Fibroblast of the aortic adventitia (primary cell): ENCODE measurements at regions not wholly inside any gene's neighbourhood (a gene's known extent, or its start where the extent isn't known, plus 50 kb on each side); places are given as distances from the start of the nearest gene placed in this dataset.

Experiments used
- DNase-seq: peaks from one replicate; pipeline ENCODE4 v3.0.0-alpha.2; 2010; ENCODE audit warnings: low read depth
- H3K4me3 ChIP-seq: 2 replicates; pipeline ENCODE4 v1.5.1; 2011; ENCODE audit warnings: low read depth, mild to moderate bottlenecking, control low read depth, low read length, moderate library complexity
- TF ChIP-seq, protein P1 (sequence below): IDR thresholded peaks from 2 replicates; pipeline ENCODE4 v1.5.1; 2011; ENCODE audit warnings: mild to moderate bottlenecking, low read length, control low read depth, inconsistent platforms; ENCODE audit not compliant: insufficient read depth

DNA sequence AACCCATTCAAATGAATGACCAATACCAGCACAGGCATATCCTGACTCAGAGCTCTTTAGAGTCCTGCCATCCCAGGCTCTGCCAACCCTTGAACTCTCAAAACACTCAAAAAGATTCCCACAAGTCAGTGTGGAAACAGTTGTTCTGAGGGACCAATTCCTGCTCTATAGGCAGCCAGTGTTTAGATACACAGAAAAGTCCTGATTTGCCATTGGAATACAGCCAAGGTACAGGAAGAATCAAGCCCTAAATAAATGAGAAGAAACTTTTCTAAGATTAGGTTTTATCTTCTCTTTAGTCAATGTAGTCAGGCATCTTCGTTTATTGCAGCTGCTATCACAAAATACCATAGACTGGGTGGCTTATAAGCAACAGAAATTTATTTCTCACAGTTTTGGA, 626.8 kb upstream of the ARID1B start:
- no peak overlapping the region for H3K4me3 ChIP-seq
- TF ChIP-seq, protein P1, sequence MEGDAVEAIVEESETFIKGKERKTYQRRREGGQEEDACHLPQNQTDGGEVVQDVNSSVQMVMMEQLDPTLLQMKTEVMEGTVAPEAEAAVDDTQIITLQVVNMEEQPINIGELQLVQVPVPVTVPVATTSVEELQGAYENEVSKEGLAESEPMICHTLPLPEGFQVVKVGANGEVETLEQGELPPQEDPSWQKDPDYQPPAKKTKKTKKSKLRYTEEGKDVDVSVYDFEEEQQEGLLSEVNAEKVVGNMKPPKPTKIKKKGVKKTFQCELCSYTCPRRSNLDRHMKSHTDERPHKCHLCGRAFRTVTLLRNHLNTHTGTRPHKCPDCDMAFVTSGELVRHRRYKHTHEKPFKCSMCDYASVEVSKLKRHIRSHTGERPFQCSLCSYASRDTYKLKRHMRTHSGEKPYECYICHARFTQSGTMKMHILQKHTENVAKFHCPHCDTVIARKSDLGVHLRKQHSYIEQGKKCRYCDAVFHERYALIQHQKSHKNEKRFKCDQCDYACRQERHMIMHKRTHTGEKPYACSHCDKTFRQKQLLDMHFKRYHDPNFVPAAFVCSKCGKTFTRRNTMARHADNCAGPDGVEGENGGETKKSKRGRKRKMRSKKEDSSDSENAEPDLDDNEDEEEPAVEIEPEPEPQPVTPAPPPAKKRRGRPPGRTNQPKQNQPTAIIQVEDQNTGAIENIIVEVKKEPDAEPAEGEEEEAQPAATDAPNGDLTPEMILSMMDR: no peak
- DNase-seq: peak; percentile 17

DNA sequence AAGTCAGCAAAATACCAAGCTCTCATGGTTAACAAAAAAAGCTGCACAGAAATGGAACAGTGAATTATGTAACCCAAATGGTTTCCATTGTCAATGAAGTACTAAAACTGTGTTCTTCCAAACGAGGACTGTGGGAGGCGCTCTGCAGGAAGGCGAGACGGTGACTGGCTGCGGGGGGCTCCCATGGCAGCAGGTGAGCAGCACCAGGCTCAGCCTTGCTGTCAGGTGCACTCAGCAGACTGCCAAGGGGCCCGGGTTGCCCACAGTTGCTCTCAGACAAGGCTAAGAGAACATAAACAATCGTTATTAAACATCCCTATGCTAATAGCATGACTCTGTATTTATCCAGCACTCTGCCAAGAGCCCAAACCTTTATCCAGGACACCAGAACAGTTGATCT, 630.3 kb upstream of the ARID1B start:
- no peak for DNase-seq
- TF ChIP-seq, protein P1: no peak
- H3K4me3 ChIP-seq: no peak overlapping the region

DNA sequence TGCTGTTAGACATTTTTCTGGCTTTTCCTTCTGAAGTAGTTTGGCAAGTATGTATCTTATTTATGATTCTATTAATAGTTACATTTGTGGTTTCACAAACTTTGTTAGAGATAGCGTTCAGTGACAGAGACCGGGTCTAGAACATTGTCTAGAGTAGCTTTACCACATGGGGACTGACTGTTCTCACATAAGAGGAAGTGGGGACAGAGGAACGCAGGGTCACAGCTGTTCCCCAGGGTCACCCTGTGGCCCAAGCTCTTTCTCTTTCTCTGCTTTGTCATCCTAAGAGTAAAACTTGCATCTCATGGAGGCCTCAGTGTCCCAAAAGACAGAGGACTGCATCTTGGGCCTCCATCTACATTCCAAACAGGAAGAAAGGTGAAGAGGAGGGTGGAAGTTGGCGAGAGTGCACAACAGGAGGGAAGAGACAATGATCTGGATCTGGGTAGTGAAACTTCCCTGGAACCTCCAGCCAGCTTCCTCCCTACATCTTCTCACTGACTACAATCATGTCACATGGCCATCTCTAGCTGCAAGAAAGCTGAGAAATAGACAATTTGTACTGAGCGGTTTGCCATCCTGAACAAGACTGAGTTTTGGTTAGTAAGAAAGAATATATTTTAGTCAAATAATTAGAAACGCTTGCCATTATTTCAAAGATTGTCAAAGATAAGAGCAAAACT, 645.8 kb upstream of the ARID1B start:
- no peak for DNase-seq
- no peak overlapping the region for H3K4me3 ChIP-seq
- TF ChIP-seq, protein P1: no peak

DNA sequence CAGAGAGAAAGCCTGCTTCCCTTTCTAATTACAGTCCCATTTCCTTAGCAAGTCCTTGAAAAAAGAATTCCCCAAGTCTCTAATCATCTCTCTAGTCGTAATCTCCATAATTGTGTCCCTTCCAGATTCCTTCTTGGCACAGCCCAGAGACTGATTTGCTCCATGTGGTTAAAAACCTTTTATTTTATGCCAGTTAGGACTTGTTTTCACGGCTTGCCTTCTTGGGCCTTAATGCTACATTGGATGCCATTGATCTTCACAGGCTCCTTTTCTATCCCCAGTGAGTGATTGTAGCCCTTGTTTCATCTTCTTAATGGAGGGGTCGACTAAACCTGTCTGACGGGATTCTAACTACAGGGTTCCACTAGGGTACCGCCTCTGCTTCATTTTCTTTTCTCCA, 650.6 kb upstream of the ARID1B start:
- TF ChIP-seq, protein P1: no peak
- H3K4me3 ChIP-seq: no peak overlapping the region
- DNase-seq: no peak

DNA sequence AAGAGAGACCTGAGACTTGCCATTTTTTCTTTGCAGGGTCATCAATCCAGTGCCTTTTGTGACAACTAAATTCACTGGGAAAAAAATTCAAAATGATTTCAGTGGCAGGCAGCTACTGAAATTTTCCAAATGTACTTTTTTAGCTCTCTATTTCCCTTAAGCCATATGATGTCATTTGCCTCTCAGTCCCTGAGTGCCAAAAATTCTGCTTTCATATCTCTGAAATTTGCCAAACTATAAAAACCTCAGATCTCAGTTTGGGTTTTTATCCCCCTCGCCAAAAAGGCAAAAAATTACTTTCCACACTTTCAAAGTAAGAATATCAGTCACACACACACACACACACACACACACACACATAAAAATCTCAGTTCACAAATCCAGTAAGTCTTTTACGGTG, 651.3 kb upstream of the ARID1B start:
- no peak overlapping the region for H3K4me3 ChIP-seq
- TF ChIP-seq, protein P1: no peak
- no peak for DNase-seq

DNA sequence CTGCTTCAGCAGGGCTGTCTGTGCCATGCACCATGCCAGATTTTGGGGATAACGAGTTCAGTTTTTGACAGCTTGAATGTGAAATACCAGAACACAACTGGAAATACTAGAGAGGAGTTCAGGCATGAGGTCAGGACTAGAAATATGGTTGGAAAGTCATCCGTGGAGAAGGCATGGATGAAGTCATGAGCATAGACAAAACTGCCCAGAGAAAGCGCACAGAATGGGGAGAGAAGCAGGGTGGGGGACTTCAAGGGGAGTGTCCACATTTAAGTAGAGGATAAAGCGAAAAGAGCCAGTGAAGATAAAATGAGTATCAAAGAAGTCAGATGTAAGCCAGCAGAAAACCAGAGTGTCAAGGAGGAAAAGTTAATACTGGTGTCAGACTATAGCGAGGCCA, 653.4 kb upstream of the ARID1B start:
- TF ChIP-seq, protein P1: no peak
- no peak for DNase-seq
- no peak overlapping the region for H3K4me3 ChIP-seq

DNA sequence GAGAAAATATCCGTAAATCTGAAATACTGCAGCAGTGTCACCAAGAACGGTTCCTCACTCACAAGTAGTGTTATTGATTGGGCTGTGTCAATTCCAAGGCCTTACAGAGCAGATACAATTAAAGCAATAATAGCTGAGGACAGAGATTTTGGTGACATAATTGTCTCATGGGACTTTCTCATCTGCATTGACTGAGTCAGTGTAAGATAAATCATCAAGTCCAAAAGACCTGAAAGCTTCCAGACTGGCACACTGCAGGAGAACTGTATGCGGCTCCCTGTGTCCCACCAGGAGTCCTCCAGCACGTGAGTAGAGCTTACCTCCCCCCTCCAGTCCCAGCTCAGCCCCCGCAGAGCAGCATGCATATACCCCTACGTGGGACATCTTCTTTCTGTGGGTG, 655.2 kb upstream of the ARID1B start:
- H3K4me3 ChIP-seq: no peak overlapping the region
- TF ChIP-seq, protein P1: no peak
- no peak for DNase-seq
